DOHH2 (cell line): ENCODE measurements at regions not wholly inside any gene's neighbourhood (a gene's known extent, or its start where the extent isn't known, plus 50 kb on each side); places are given as distances from the start of the nearest gene placed in this dataset.

Experiments
- H3F3A ChIP-seq: fragments of 200-600 bp; sonication (generic), shearing (Covaris generic); 2 replicates; pipeline ENCODE4 v1.6.0; 2016; ENCODE audit warnings: antibody characterized with exemption, mild to moderate bottlenecking; ENCODE audit not compliant: control insufficient read depth, insufficient read depth
- H3K27ac ChIP-seq: fragments of 200-600 bp; sonication (generic); 2 replicates; pipeline ENCODE4 v1.5.1; 2014; ENCODE audit warnings: low read depth, mild to moderate bottlenecking, low read length, moderate library complexity
- H3K27me3 ChIP-seq: fragments of 200-600 bp; sonication (generic); 2 replicates; pipeline ENCODE4 v1.6.1; 2014; ENCODE audit warnings: mild to moderate bottlenecking, low read length, mixed read lengths; ENCODE audit not compliant: control insufficient read depth
- H3K36me3 ChIP-seq: fragments of 200-600 bp; sonication (generic); 2 replicates; pipeline ENCODE4 v1.6.1; 2014; ENCODE audit warnings: mild to moderate bottlenecking, low read length, moderate library complexity, mixed read lengths; ENCODE audit not compliant: control insufficient read depth
- H3K4me1 ChIP-seq: fragments of 200-600 bp; sonication (generic); 2 replicates; pipeline ENCODE4 v1.6.1; 2014; ENCODE audit warnings: mild to moderate bottlenecking, low read length, mixed read lengths; ENCODE audit not compliant: control insufficient read depth
- H3K4me2 ChIP-seq: fragments of 200-600 bp; sonication (generic); 2 replicates; pipeline ENCODE4 v1.6.0; 2014; ENCODE audit warnings: mild to moderate bottlenecking, low read length, moderate library complexity
- H3K4me3 ChIP-seq: fragments of 200-600 bp; sonication (generic); 2 replicates; pipeline ENCODE4 v1.5.1; 2014; ENCODE audit warnings: mild to moderate bottlenecking, low read length, mixed read lengths
- H3K79me2 ChIP-seq: fragments of 200-600 bp; sonication (generic); 2 replicates; pipeline ENCODE4 v1.6.1; 2014; ENCODE audit warnings: mild to moderate bottlenecking, low read length, mixed read lengths; ENCODE audit not compliant: control insufficient read depth
- H3K9me2 ChIP-seq: fragments of 200-600 bp; sonication (generic); replicated peaks from 2 replicates; pipeline ENCODE4 v1.6.1; 2014; ENCODE audit warnings: mild to moderate bottlenecking, low read length, mixed read lengths; ENCODE audit not compliant: control insufficient read depth
- H3K9me3 ChIP-seq: fragments of 200-600 bp; sonication (generic); 2 replicates; pipeline ENCODE4 v1.6.1; 2014; ENCODE audit warnings: antibody characterized with exemption, low read length, mixed read lengths; ENCODE audit not compliant: control insufficient read depth, insufficient read depth
- H4K20me1 ChIP-seq: fragments of 200-600 bp; sonication (generic); 2 replicates; pipeline ENCODE4 v1.6.0; 2014; ENCODE audit warnings: low read depth, mild to moderate bottlenecking, antibody characterized with exemption, low read length, moderate library complexity; ENCODE audit not compliant: control insufficient read depth, insufficient read depth
- CTCF ChIP-seq: fragments of 200-600 bp; sonication (generic); IDR thresholded peaks from one replicate; pipeline ENCODE4 v1.5.1; 2014; ENCODE audit warnings: antibody characterized with exemption, mild to moderate bottlenecking, low read depth, low read length; ENCODE audit not compliant: poor library complexity, severe bottlenecking
- EZH2phosphoT487 ChIP-seq: fragments of 200-600 bp; sonication (generic); IDR thresholded peaks from 2 replicates; pipeline ENCODE4 v1.6.1; 2017; ENCODE audit warnings: borderline replicate concordance, mild to moderate bottlenecking, antibody characterized with exemption, low read length, moderate library complexity, mixed read lengths

GRCh38 chr3:73228437-73228836 lies 167.0 kb downstream of the EBLN2 start:
- no peaks in the 10 kb centered on the region for H3K4me1 ChIP-seq
- H3K9me2 ChIP-seq: no peaks in the 10 kb centered on the region
- H3K4me3 ChIP-seq: no peak overlapping the region
- H3K27me3 ChIP-seq: no peaks in the 10 kb centered on the region
- no peaks in the 10 kb centered on the region for H3F3A ChIP-seq
- no peaks in the 10 kb centered on the region for H3K9me3 ChIP-seq
- H3K27ac ChIP-seq: no peak overlapping the region
- no peaks in the 10 kb centered on the region for H4K20me1 ChIP-seq
- H3K4me2 ChIP-seq: no peak overlapping the region
- H3K36me3 ChIP-seq: no peaks in the 10 kb centered on the region
- TF ChIP-seq EZH2phosphoT487 (no peak), CTCF (no peak)
- H3K79me2 ChIP-seq: no peaks in the 10 kb centered on the region

- Histone ChIP-seq H3K36me3 (no peaks in the 10 kb centered on the region), H3K27me3 (no peaks in the 10 kb centered on the region), H3F3A (no peaks in the 10 kb centered on the region), H3K4me3 (no peak overlapping the region), H3K9me3 (no peaks in the 10 kb centered on the region), H3K4me2 (no peak overlapping the region), H3K79me2 (no peaks in the 10 kb centered on the region), H3K9me2 (no peaks in the 10 kb centered on the region), H4K20me1 (no peaks in the 10 kb centered on the region), H3K27ac (no peak overlapping the region), H3K4me1 (no peaks in the 10 kb centered on the region)
- no peak for TF ChIP-seq EZH2phosphoT487
- TF ChIP-seq CTCF: no peak
Measured at GRCh38 chr3:73228959-73229358, 167.5 kb downstream of the EBLN2 start.

GRCh38 chr3:73234354-73235014 lies 173.0 kb downstream of the EBLN2 start:
- no peak overlapping the region for H3K4me3 ChIP-seq
- TF ChIP-seq CTCF (no peak), EZH2phosphoT487 (no peak)
- no peaks in the 10 kb centered on the region for H3K4me1 ChIP-seq
- H3K9me2 ChIP-seq: no peaks in the 10 kb centered on the region
- H3K79me2 ChIP-seq: no peaks in the 10 kb centered on the region
- H3K27me3 ChIP-seq: no peaks in the 10 kb centered on the region
- no peak overlapping the region for H3K27ac ChIP-seq
- no peaks in the 10 kb centered on the region for H4K20me1 ChIP-seq
- H3K9me3 ChIP-seq: no peaks in the 10 kb centered on the region
- no peak overlapping the region for H3K4me2 ChIP-seq
- no peaks in the 10 kb centered on the region for H3K36me3 ChIP-seq
- no peaks in the 10 kb centered on the region for H3F3A ChIP-seq
